ENCODE measurements at regions not wholly inside any gene's neighbourhood (a gene's known extent, or its start where the extent isn't known, plus 50 kb on each side); places are given as distances from the start of the nearest gene placed in this dataset.

DNA sequence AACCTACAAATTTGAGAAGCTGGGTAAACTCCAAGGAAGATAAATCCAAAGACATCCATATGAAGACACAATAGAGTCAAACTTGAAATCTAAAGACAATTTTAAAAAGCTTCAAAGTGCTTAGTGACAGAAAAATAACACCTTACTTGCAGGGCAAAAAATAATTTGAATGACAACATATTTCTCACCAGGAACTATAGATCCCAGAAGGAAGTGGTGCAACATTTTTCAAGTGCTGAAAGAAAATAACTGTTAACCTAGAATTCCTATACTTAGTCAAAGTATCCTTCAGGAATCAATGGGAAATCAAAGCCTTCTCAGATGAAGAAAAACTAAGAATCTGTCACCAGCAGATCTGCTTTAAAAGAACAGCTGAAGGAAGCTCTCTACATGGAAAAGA is 184.4 kb downstream of the HLX start:
- TF ChIP-seq CTCF (IDR thresholded peaks at IDR 0.05; ENCODE audit: insufficient read depth, low read length): no peak

GRCh38 chr1:221066351-221067001 is 187.2 kb downstream of the HLX start:
- no peak overlapping the region for H3K4me3 ChIP-seq (ENCODE audit: low read depth, low read length)
- DNase-seq (ENCODE audit: low read depth): no peak
- no peak for TF ChIP-seq CTCF (IDR thresholded peaks at IDR 0.05; ENCODE audit: insufficient read depth, low read length)

More for the DNA sequence above, 184.4 kb downstream of the HLX start:
- H3K4me3 ChIP-seq (ENCODE audit: low read depth, low read length): no peak overlapping the region
- DNase-seq (ENCODE audit: low read depth): no peak

DNA sequence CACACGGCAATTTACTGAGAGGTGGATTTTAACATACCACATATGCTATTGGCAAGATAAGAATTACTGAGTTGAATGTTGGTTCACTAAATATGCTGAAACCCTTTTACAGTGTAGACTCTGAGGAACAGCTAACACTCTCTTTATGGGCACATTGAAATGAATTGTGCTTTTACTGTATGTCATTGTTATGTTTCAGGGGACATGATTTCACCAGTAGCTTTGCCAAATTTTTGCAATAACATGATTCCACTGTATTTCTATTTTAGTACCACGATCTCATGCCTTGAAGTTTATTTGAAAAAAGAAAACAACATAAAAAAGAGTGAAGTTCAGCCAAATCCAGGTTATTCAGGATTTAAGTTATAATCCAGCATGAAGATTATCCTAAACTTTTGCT is 188.5 kb downstream of the HLX start:
- H3K4me3 ChIP-seq (ENCODE audit: low read depth, low read length): no peak overlapping the region
- DNase-seq (ENCODE audit: low read depth): no peak
- no peak for TF ChIP-seq CTCF (IDR thresholded peaks at IDR 0.05; ENCODE audit: insufficient read depth, low read length)

GRCh38 chr1:221069178-221069903 is 190.1 kb downstream of the HLX start:
- TF ChIP-seq CTCF (IDR thresholded peaks at IDR 0.05; ENCODE audit: insufficient read depth, low read length): no peak
- no peak overlapping the region for H3K4me3 ChIP-seq (ENCODE audit: low read depth, low read length)
- no peak for DNase-seq (ENCODE audit: low read depth)

- no peak for TF ChIP-seq CTCF (IDR thresholded peaks at IDR 0.05; ENCODE audit: insufficient read depth, low read length)
- DNase-seq (ENCODE audit: low read depth): no peak
- H3K4me3 ChIP-seq (ENCODE audit: low read depth, low read length): no peak overlapping the region
Measured at GRCh38 chr1:221069986-221070385, 190.7 kb downstream of the HLX start.

DNA sequence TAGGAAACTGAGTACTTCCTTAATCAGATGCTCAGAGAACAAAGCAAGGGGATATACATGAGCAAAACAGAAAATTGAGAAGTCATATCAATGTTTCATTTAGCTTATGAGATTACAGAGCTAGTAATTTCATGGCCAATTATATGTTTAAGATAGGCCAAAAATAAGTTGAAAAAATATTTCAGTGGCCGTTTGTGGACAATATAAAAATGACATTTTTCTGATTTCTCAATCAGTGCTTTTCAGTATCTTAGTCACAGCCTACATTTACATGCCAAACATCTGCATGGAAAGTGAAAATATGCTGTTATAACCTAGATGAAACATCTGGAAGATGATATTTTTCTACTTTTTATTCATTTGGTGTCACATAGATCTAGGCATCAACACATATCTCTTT is 192.5 kb downstream of the HLX start:
- DNase-seq (ENCODE audit: low read depth): no peak
- TF ChIP-seq CTCF (IDR thresholded peaks at IDR 0.05; ENCODE audit: insufficient read depth, low read length): no peak
- no peak overlapping the region for H3K4me3 ChIP-seq (ENCODE audit: low read depth, low read length)

Measured in fibroblast of the aortic adventitia (primary cell).